Myocyte (in vitro differentiated cells): ENCODE measurements at regions not wholly inside any gene's neighbourhood (a gene's known extent, or its start where the extent isn't known, plus 50 kb on each side); places are given as distances from the start of the nearest gene placed in this dataset.
"Not testable (repeated sequence)": the region's sequence is repeated elsewhere in the genome, so short reads cannot be mapped to it uniquely, and the experiment has no call there.

Source experiments
- DNase-seq: peaks from one replicate; pipeline ENCODE4 v3.0.0-alpha.2; 2012; ENCODE audit warnings: low read depth

DNA sequence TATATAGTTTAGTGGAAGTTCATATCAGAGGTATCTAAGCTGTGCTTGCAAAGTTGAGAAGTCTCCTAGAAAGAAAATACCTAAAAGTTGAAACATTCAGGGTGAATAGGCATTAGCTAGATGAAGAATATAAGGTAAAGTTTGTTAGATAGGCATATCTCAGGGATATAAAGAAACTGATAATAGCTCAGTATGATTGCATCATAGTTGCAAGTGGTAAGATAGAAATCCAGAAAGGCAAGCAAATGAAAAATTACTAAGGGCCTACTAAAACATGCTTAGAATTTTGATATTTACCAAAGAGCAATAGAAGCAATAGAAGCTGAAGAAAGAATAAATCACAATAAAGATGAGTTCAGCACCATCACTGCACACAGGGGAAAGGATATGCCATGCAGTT is 610.0 kb upstream of the ADGRL3 start:
- DNase-seq: no peak

DNA sequence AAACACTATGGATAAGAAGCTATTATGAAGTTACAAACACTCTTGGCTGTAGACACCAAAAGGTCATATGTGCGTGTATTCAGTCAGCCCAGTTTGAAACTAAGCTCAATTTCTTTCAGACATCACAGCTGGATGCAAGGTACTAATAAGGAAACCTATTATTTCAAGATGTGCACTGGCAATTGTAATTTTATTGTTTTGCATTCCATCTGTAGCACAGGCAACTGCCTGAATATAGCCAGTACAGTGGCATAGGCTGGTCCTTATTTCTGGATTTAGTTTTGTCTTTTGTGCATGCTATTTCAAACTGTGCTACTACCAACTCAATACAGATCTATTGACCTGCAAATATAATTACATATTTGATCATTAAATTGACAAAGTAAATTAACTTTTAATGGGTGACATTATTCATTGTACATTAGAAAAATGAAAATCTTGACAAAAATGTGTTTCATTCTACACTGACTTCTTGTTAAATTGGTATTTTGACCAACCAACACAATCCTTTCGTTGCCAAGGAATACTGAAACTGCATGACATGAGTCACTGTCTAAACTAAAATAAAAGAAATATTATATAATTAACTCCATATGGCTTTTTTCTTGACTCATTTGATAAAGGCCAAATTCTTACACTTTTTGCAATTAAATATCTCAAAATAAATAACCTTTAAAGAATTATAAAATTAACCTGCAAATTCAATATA is 594.3 kb upstream of the ADGRL3 start:
- DNase-seq: no peak

DNA sequence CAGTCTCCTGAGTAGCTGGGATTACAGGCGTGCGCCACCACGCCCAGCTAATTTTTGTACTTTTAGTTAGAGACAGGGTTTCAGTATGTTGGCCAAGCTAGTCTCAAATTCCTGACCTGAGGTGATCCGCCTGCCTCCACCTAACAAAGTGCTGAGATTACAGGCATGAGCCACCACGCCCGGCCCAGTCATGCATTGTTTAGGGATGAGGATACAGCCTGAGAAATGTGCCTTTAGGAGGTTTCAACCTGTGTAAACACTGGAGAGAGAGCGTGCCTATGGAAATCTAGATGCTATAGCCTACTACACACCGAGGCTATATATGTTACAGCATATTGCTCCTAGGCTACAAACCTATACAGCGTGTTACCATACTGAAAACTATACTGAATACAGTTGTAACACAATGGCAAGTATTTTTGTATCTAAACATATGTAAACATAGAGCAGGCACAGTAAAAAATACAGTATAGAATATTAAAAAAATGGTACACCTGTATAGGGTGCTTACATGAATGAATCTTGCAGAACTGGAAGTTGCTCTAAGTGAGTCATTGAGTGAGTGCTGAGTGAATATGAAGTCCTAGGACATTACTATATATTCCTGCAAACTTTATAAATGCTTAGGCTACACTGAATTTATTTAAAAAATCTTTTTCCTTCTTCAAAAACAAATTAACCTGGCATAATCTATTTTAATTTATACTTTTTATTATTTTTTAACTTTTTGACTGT is 588.2 kb upstream of the ADGRL3 start:
- DNase-seq: no peak

DNA sequence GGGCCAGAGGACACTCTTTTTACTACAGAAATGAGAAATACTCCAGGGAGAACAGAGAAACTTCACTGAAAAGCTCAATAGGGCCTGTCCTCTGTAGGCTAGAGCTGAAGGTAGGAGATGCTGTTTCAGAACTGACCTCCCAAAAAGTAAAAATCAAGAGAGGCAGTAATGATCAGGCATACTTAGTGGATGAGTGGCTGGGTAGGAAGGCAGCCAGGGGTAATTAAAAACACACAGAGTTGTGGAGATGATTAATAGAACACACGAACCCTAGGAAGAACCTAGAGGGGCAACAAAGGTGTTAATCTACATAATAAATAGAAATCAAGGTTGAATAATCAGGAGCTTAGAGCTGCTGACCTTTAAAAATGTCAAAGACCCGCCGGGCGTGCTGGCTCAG is 582.4 kb upstream of the ADGRL3 start:
- DNase-seq: no peak

DNA sequence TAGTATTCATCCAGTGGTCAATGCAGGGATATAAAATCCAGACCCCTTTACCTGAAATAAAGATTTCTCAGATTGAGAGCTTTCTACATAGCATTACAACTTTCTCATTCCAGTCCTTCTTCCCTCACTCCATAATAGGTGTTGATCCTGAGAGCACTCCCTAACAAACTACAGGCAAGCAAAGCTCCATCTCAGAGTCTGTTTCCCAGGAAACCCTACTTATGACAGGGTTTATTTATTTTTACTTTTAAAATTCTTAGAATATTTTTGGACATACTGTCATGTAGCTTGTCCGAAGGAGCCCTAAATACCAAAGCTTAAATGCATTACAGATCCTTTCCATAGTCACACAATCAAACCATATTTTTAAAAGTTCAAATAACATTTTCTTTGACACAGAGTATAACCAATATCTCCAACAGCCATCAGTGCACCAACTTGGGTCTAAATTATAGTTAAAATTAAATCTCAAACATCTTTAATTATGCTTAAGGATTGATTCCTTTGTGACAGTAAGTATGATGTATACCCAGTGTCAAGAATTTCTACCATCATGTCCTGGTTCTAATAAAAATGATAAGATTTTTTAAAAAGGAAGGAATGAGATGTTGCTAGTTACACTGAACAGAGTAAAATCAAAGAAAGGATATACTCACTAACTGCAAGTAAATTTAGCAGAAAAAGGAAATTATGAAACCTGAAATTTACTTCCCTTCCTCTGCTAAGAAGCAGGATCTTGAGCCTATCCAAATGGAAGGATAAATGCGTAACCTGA is 580.4 kb upstream of the ADGRL3 start:
- no peak for DNase-seq

DNA sequence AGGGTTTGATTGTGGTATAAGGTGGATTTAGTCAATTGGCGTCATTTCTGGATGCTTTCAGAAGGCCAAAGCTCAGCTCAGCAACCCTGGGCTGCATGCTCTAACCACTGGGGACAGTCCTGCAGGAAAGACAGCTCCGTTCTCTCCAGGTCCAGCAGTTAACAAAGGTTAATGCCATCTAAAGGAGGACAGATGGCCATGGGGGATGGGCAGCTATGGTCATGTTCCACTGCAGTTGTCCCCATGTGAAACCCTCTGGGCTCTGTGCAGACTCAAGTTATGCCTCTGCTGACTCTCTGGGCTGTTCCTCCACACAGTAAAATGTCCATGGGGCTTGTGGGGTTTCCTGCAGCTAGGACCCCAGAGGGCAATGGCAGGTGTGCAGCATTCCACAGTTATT is 562.1 kb upstream of the ADGRL3 start:
- no peak for DNase-seq

DNA sequence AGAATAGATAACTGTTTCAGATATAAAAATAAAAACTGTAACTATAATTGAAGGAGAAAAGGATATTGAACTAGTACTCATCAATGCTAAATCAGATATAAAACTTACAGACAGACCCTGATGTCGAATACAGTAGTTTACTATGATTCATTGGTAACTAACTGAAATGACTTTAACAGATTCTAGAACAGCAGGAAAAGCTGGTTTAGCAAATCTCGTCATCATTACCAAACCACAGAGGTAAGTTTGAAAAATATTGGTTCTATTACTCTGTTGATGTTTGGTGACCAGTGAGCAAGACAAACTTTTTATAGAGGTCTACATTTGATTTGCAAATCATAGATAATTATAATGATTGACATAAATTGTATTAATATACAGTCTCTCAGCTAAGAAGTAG is 551.4 kb upstream of the ADGRL3 start:
- no peak for DNase-seq

DNA sequence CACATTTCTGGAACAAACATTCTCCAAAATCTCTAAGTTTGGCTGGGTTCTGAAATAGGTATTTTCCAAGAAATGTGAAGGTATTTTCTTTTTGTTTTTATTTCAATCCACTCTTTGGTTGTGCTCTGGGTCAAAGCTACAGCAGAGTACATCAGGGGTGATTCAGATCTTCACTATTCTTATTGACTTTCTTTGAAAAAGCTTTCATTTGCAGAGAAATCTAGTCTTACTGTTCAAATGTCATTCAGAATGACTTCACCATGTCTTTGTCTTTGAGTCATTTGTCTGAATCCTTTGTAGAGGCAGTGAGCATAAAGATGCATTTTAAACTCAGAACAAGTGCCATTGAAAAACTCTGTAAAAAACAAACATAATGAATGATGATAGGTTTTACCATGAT is 547.2 kb upstream of the ADGRL3 start:
- DNase-seq: no peak

DNA sequence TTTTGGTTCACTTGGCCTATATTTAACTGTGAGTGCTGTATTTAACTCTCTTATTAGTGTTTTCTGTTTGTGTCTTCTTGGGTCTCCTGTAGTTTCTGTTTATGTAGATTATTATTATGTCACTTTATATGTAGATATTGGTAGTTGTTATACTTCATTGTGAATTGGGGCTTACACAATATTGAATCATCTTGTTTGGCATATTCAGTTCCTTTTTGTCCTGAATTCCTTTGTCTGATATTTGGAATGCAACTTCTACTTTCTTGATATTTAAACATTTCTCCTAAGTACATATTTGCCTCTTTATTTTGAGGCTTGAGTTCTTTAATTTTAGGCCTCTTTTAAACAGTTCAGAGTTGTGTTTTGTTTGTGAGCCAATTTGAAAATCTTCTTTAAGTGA is 544.8 kb upstream of the ADGRL3 start:
- DNase-seq: no peak

DNA sequence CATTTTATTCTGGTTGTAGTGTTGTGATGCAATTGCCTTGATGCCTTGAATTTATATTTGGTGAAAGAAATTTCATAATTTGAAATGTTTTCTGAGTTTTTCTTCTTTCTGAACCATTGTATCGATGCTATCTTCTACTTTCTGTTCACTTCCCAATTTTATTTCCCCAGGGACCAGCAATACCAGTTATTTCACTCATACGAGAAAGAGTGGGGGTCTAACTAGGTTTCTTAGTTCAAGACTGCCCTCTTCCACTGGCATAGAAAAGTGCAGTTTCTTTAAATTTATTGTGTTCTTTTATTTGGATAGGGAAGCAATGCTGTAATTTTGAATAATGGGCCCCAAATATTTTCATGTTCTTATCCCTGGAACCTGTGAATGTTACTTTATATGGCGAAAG is 544.0 kb upstream of the ADGRL3 start:
- DNase-seq: no peak

DNA sequence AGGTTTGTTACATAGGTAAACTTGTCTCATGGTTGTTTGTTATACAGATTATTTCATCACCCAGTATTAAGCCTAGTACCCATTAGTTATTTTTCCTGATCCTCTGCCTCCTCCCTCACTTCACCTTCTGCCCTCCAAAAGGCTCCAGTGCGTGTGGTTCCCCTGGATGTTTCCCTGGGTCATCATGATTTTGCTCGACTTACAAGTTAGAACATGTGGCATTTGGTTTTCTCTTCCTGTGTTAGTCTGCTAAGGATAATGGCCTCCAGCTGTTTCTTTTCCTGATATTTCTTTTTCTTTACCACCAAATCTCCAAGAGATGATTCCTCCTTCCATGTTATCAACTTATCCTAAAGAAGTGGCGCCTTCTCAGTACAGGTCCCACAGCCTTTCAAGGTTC is 543.1 kb upstream of the ADGRL3 start:
- no peak for DNase-seq

DNA sequence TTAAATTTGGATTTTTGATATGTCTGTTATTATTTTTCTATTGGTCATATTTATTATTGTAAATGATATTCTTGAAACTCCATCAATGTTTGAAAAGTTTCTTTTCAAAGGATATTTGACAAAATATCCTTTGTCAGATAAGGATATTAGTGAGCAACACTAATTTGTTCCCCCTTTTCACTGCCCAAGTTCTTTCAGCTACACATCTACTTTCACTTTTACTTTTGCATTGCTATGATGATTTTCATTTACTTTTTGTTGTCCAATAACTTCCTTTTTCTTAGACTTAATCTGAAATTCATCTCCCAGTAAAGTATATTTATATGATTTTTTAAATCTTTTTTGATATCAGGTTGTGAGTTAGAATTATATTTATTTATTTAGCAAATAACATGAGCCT is 542.3 kb upstream of the ADGRL3 start:
- no peak for DNase-seq

DNA sequence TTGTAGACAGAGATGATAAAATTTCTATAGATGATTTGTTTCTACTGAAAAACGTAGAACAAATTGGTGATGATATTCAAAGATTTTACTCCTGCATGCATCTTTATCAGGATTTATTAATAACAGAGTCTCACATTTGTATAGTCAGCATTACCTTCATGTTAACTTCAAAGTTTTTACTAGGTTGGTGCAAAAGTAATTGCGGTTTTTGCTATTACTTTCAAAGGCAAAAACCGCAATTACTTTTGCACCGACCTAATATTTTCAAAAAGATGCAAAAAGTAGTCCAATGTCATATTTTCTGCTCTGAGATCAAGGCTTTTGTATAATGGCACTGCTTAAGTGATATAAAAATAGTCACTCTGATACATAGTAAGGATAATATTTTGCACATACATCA is 536.4 kb upstream of the ADGRL3 start:
- DNase-seq: no peak

DNA sequence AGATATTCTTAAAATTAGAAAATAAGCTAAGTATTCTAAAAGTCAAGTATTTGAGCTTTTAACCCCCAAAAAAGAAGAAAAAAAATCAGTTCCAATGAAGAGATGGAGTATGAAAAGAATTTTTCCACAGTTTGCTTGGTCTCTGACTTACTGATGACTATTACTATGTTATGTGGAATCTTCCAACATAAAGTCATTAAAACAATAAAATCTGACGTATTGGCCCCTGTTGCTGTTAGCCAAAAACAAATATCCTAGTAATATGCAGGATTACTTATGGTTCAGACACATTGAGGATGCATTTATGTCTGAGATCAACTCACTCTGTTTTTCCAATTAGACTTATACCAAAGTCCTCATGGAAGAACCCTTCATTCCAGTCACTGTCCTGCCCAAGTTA is 517.2 kb upstream of the ADGRL3 start:
- DNase-seq: no peak

DNA sequence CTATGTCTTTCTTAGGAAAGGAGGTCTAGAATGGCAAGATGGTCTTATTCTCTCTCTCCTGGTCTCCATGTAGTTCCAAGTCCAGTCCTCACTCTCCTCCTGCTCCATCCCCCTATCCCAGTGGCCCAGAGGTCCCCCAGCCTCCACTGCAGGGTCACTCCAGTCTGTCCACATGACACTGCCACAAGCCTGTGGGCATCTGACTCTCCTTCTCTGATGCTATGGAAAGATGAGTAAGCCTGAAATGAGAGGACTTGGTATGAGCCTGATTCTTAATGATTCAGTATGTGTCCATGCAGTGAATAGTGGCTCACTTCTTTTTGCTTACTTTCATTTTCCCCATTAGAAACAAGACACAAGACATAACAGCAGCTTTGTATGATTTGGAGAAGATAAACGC is 516.8 kb upstream of the ADGRL3 start:
- no peak for DNase-seq

DNA sequence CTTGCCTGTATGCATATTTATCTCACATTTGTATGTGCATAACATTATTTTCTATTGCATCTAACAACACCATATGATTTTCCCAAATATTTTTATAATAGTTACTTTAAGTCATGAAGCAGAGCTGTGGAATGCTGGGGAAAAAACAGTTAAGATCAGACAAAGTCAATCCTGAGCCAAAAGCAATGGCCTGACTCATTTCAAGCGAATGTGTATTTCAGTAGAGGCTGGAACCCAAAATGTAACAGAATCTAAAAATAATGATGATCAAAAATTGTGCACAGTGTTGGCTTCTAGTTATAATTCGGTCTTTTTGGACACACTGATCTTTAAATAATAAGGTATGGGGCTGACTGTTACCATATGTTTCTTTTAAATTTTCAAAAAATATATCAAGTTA is 516.2 kb upstream of the ADGRL3 start:
- no peak for DNase-seq

DNA sequence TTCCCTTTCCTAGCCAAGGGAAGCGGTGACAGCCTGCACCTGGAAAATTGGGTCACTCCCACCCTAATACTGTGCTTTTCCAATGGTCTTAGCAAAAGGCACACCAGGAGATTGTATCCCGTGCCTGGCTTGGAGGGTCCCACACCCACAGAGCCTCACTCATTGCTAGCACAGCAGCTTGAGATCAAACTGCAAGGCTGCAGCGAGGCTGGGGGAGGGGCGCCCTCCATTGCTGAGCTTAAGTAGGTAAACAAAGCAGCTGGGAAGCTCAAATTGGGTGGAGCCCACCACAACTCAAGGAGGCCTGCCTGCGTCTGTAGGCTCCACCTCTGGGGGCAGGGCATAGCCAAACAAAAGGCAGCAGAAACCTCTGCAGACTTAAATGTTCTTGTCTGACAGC is 504.1 kb upstream of the ADGRL3 start:
- not testable (repeated sequence) for DNase-seq

DNA sequence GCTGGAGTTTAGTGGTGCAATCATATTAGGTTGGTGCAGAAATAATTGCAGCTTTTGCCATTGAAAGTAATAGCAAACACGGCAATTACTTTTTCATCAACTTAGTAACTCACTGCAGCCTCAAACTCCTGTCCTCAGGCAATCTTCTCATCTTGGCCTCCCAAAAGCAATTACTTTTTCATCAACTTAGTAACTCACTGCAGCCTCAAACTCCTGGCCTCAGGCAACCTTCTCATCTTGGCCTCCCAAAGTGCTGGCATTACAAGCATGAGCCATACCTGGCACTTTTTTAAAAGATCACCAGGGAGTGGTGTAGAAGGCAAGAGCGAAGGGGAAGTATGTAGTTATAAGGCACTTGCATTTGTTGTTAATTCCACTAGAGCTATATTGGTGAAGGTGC is 491.1 kb upstream of the ADGRL3 start:
- no peak for DNase-seq

DNA sequence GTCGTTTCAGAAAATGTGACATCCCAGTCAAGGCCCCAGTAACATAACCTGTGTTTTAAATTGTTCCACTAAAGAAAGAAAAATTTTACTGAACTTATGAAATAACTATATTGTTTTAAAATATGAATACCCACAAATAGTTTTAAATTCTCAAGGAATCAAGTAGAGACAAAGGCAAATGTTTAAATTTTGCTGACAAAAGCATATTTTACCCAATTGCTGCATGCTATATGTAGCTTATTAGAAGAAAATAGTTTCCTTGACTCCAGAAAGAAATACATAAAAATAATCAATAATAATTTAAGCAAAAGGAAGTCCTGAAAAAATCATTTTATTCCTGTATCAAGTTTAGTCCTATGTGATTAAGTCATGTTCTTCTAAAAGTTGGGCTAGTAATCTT is 481.3 kb upstream of the ADGRL3 start:
- DNase-seq: no peak

DNA sequence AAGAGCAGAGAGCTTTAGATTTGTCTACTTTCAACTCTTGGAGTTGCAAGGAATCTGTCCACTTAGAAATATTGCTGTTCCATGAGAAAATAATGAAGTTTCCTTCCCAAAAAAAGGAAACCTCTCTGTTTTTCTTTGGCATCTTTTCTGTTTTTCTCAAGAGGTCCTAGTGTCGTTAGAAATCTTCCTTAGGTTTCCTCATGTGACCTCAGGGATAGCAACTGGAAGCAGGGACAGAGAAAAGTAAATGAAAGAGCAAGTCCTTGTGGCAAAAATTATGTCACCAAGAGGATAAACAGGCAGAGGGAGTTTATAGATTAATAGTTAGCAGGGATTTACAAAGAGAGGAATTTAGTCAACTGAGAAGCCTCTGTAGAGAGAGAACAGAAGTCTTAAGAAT is 478.4 kb upstream of the ADGRL3 start:
- DNase-seq: no peak

DNA sequence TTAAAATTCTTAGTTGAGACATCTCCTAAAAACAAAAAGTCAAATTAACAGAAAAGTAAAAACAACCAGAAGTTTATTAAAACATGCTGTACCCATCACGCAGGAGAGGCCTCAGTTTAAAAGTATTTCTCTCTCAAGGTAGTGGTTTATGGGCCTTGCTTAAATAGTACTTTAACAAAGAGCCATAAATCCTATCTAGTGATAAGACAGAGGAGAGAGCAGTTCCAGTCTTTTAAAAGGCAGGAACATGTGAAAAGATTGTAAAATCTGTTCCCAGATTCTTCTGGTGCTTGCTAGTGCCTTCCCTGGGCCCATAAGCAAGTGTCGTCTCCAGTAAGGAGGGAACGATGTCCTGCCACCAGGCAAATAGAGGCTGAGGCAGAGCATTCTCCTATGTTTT is 476.3 kb upstream of the ADGRL3 start:
- no peak for DNase-seq

DNA sequence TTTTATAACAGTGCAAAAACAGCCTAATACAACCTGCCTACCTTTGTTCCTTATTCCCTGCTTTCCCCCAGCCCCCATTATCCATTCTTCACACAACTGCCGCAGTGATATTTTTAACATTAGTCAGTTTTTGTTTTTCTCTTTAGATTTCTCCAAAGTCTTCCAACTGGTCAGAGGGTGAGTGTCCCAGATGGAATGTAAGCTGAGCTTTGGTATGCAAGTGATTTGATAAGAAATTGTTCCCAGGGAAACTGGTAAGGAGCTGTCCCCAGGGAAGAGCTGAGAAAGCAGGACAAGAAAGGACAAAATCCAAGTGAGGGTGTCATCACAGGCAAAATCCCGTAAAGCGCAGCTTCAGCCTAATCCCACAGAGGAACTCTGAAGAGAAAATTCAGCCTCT is 475.5 kb upstream of the ADGRL3 start:
- DNase-seq: no peak

DNA sequence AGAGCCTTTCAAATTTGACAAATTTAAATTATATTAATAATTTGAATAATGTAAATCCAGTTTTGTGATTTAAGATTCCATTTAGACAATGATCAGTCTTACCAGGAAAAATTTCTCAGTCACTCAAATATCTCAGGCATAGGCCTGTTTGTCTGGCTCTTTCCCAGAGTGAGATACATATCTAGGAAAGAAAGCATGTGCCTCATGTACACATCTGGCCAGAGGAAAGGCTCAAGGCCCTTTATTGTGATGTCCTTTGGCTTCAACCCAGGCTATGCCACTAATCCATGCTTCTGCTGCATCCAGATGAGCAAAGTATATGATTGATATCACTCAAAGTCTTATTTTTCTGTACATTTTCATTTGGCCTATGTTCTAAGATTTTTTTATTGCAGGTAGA is 473.3 kb upstream of the ADGRL3 start:
- no peak for DNase-seq
